HFF-Myc (cell line): ENCODE measurements at regions not wholly inside any gene's neighbourhood (a gene's known extent, or its start where the extent isn't known, plus 50 kb on each side); places are given as distances from the start of the nearest gene placed in this dataset.

ENCODE experiments used
- DNase-seq: peaks from one replicate; pipeline ENCODE4 v3.0.0-alpha.2; 2011; ENCODE audit warnings: low read depth; ENCODE audit errors: extremely low read depth
- H3K4me3 ChIP-seq: replicated peaks from 2 replicates; pipeline ENCODE4 v1.5.1; 2011; ENCODE audit warnings: low read depth, mild to moderate bottlenecking, control low read depth, low read length
- TF ChIP-seq, protein P1 (sequence below): IDR thresholded peaks from 2 replicates; pipeline ENCODE4 v1.5.1; 2012; ENCODE audit warnings: mild to moderate bottlenecking, low read depth, low read length, control low read depth; ENCODE audit errors: missing control alignments

DNA sequence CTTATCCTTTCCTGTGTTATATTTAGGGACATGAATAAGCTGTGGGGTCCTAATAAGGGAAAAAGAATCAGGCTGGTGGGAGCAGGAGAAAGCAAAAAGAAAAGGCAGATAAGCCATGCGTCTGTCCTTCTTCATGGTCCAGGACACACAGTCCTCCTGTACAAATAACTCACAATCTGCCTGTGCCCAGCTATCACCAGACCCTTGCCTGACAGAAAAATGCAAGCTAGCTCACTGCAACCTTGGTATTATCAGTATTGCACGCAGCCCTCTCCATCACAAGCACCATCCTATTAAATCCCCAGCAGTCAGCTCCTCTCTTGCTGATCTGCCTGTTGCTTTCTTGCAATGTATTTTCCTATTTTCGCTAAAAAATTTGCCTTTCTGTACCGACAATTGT is 78.0 kb downstream of the NEURL3 start:
- H3K4me3 ChIP-seq, result no peak overlapping the region
- no peak for DNase-seq
- TF ChIP-seq, protein P1, sequence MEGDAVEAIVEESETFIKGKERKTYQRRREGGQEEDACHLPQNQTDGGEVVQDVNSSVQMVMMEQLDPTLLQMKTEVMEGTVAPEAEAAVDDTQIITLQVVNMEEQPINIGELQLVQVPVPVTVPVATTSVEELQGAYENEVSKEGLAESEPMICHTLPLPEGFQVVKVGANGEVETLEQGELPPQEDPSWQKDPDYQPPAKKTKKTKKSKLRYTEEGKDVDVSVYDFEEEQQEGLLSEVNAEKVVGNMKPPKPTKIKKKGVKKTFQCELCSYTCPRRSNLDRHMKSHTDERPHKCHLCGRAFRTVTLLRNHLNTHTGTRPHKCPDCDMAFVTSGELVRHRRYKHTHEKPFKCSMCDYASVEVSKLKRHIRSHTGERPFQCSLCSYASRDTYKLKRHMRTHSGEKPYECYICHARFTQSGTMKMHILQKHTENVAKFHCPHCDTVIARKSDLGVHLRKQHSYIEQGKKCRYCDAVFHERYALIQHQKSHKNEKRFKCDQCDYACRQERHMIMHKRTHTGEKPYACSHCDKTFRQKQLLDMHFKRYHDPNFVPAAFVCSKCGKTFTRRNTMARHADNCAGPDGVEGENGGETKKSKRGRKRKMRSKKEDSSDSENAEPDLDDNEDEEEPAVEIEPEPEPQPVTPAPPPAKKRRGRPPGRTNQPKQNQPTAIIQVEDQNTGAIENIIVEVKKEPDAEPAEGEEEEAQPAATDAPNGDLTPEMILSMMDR, result no peak

DNA sequence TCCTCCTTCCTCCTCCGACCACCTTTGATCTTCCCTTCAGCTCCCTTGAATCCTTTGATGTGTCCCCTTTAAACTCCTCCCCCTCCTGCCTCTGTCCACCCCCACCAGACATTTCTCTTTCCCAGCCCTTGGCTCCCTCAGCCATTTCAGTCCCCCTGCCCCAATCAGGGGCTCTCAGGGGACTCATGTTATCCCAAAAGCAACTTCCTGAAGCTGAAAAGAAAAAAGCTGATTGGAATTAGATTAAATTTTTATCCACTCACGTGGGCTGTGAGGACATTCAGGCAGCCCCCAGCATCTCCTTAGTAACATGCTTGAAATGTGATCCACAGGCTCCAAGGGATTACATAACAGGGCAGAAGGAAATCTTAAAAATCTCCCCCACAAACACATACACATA is 81.3 kb downstream of the NEURL3 start:
- TF ChIP-seq, protein P1, result no peak
- DNase-seq, result no peak
- no peak overlapping the region for H3K4me3 ChIP-seq
